Spleen (tissue), 7 donors: ENCODE measurements at regions not wholly inside any gene's neighbourhood (a gene's known extent, or its start where the extent isn't known, plus 50 kb on each side); places are given as distances from the start of the nearest gene placed in this dataset.

Experiments
- POLR2A ChIP-seq, 3 donors: fragments of 450-650 bp; IDR thresholded peaks; one replicate each; pipeline ENCODE4 v1.5.1; 2017; ENCODE audit warnings: antibody characterized with exemption in 3 of 3, mild to moderate bottlenecking in 1 of 3
- POLR2AphosphoS5 ChIP-seq, 3 donors: sonication (generic); formaldehyde crosslinking; IDR thresholded peaks; one replicate each; pipeline ENCODE4 v1.5.1; 2017; ENCODE audit warnings: antibody characterized with exemption in 3 of 3
- TF ChIP-seq, protein P1 (sequence below), 11 experiments: fragments of 200-600 bp in 7 of 11; fragments of 450-650 bp in 4 of 11; sonication (generic) in 4 of 11; IDR thresholded peaks in 8 of 11; conservative IDR thresholded peaks in 3 of 11; 1 replicate in 7 of 11; 2 replicates in 4 of 11; pipeline versions ENCODE4 v1.4.0 to v1.8.0; 2016 to 2021; ENCODE audit warnings: antibody characterized with exemption in 11 of 11, inconsistent platforms in 4 of 11, mild to moderate bottlenecking in 1 of 11
- donor health status: DM: no; HTN: no; CAD: no; lungs with moderate emphysema.
- donor health status: DM: no; HTN: no; CAD: no.
- donor health status: DM: no; HTN: no; CAD: no.

DNA sequence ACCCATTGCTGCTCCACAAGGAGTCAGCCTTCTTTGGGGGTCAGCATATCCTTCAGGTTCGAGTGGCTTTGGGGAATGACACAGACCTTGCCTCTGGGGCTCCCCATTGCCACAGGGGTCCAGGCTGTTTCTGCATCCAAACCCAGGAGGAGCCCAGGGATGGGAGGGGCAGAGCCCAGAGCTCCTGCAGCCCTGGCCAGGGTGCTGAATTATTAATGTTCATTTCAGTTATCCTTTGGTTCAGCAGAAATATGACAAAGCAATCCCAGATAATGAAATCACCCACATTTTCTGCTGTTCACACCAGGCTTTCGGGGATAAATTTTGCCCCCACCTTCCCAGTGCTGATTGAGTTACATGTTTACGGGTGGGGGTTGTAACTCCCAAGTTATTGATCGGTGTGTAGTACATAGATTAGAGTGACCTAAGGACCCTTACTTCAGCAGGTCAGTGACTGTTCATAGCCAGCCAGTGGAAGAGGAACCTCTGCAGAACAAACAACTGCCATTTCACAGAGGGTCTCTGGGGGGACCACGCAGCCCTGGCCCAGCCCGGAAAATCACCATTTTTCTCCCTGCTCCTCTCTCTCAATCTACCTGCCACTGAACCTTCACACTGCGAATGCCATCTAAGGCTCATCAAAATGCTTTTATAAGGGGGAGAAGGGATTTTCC is 240.3 kb upstream of the N4BP1 start:
- TF ChIP-seq, protein P1, sequence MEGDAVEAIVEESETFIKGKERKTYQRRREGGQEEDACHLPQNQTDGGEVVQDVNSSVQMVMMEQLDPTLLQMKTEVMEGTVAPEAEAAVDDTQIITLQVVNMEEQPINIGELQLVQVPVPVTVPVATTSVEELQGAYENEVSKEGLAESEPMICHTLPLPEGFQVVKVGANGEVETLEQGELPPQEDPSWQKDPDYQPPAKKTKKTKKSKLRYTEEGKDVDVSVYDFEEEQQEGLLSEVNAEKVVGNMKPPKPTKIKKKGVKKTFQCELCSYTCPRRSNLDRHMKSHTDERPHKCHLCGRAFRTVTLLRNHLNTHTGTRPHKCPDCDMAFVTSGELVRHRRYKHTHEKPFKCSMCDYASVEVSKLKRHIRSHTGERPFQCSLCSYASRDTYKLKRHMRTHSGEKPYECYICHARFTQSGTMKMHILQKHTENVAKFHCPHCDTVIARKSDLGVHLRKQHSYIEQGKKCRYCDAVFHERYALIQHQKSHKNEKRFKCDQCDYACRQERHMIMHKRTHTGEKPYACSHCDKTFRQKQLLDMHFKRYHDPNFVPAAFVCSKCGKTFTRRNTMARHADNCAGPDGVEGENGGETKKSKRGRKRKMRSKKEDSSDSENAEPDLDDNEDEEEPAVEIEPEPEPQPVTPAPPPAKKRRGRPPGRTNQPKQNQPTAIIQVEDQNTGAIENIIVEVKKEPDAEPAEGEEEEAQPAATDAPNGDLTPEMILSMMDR (IDR thresholded peaks at IDR 0.05 in 8 of 11, conservative IDR thresholded peaks at IDR 0.05 in 3 of 11), result no peak
- no peak for TF ChIP-seq POLR2A (IDR thresholded peaks at IDR 0.05)
- no peak for TF ChIP-seq POLR2AphosphoS5 (IDR thresholded peaks at IDR 0.05)
